HEK293T (cell line): ENCODE measurements at regions not wholly inside any gene's neighbourhood (a gene's known extent, or its start where the extent isn't known, plus 50 kb on each side); places are given as distances from the start of the nearest gene placed in this dataset.

Source experiments
- ARNT ChIP-seq: fragments of 450-650 bp; IDR thresholded peaks from 2 replicates; pipeline ENCODE4 v1.6.1; 2017; ENCODE audit warnings: mild to moderate bottlenecking
- BHLHE40 ChIP-seq: fragments of 450-650 bp; IDR thresholded peaks from 2 replicates; pipeline ENCODE4 v1.6.1; 2016; ENCODE audit warnings: mild to moderate bottlenecking, moderate library complexity, borderline replicate concordance
- CTBP1 ChIP-seq: fragments of 450-650 bp; IDR thresholded peaks from 2 replicates; pipeline ENCODE4 v1.6.1; 2016; ENCODE audit warnings: borderline replicate concordance
- ELF4 ChIP-seq: fragments of 450-650 bp; IDR thresholded peaks from 2 replicates; pipeline ENCODE4 v1.6.1; 2017; ENCODE audit warnings: antibody characterized with exemption
- FOXM1 ChIP-seq: fragments of 450-650 bp; IDR thresholded peaks from 2 replicates; pipeline ENCODE4 v1.6.1; 2017; ENCODE audit warnings: mild to moderate bottlenecking, borderline replicate concordance
- L3MBTL2 ChIP-seq: fragments of 450-650 bp; conservative IDR thresholded peaks from 2 replicates; pipeline ENCODE4 v1.6.1; 2016; ENCODE audit warnings: mild to moderate bottlenecking
- LEF1 ChIP-seq: fragments of 450-650 bp; IDR thresholded peaks from 2 replicates; pipeline ENCODE4 v1.6.1; 2017; ENCODE audit warnings: mild to moderate bottlenecking, borderline replicate concordance
- PKNOX1 ChIP-seq: fragments of 450-650 bp; IDR thresholded peaks from 2 replicates; pipeline ENCODE4 v1.6.1; 2016
- SUZ12 ChIP-seq: fragments of 450-650 bp; IDR thresholded peaks from 2 replicates; pipeline ENCODE4 v1.6.1; 2016; ENCODE audit warnings: mild to moderate bottlenecking
- TARDBP ChIP-seq: fragments of 450-650 bp; IDR thresholded peaks from 2 replicates; pipeline ENCODE4 v1.6.1; 2016
- ZNF384 ChIP-seq: fragments of 450-650 bp; IDR thresholded peaks from 2 replicates; pipeline ENCODE4 v1.6.1; 2016

- TF ChIP-seq TARDBP (no peak), ELF4 (no peak), FOXM1 (no peak), CTBP1 (no peak), BHLHE40 (no peak), ZNF384 (no peak), PKNOX1 (no peak), ARNT (no peak), SUZ12 (no peak), L3MBTL2 (no peak), LEF1 (no peak)
These were observed 197.5 kb downstream of the IRS1 start for GRCh38 chr2:226601881-226602662.
